D721Med (cell line): ENCODE measurements at regions not wholly inside any gene's neighbourhood (a gene's known extent, or its start where the extent isn't known, plus 50 kb on each side); places are given as distances from the start of the nearest gene placed in this dataset.

Experiments used
- DNase-seq: peaks from one replicate; pipeline ENCODE4 v3.0.0; 2011; ENCODE audit warnings: low spot score; ENCODE audit not compliant: insufficient read length
- FAIRE-seq: peaks from 2 replicates; lab custom pipeline; 2011; peaks lifted over from hg19 to GRCh38; lab: Jason Lieb, UNC
- TF ChIP-seq, protein P1 (sequence below): IDR thresholded peaks from 2 replicates; pipeline ENCODE4 v1.5.1; 2012; ENCODE audit warnings: mild to moderate bottlenecking, control low read depth; ENCODE audit not compliant: insufficient read depth; ENCODE audit errors: missing control alignments

DNA sequence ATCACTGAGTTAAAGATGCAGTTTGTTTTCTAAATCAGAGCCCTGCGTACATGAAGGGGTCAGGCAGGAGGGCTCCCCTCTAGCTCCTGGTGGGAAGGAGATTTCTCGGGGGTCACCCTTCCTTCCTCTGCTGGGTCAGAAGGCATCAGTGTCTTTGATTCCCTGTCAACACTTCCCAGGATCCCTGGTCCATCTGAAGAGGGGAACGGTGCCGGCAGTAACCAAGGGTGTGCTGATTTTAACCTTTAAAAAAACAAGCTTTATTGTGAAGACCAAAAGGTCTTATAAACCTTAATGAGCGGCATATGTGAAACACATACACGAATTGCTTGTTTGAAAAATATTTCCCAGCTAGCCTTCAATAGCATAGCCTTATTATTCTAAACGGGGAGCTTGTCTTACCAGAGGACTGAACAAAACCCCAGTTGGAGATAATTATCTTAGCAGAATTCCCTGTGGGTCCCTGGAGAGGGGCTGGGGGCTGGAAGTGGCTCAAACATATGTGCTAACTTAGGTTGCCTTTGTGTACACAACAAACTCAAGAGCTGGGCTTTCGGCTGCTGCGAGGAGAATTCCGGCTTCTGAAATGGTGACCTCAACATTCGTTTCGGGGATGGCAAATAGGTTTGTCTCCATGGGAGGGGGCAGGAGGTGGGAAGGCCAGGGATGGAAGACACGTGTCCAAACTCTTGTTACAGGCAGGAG is 114.9 kb upstream of the MYCN start:
- TF ChIP-seq, protein P1, sequence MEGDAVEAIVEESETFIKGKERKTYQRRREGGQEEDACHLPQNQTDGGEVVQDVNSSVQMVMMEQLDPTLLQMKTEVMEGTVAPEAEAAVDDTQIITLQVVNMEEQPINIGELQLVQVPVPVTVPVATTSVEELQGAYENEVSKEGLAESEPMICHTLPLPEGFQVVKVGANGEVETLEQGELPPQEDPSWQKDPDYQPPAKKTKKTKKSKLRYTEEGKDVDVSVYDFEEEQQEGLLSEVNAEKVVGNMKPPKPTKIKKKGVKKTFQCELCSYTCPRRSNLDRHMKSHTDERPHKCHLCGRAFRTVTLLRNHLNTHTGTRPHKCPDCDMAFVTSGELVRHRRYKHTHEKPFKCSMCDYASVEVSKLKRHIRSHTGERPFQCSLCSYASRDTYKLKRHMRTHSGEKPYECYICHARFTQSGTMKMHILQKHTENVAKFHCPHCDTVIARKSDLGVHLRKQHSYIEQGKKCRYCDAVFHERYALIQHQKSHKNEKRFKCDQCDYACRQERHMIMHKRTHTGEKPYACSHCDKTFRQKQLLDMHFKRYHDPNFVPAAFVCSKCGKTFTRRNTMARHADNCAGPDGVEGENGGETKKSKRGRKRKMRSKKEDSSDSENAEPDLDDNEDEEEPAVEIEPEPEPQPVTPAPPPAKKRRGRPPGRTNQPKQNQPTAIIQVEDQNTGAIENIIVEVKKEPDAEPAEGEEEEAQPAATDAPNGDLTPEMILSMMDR, result no peak
- no peak for FAIRE-seq
- no peak for DNase-seq

DNA sequence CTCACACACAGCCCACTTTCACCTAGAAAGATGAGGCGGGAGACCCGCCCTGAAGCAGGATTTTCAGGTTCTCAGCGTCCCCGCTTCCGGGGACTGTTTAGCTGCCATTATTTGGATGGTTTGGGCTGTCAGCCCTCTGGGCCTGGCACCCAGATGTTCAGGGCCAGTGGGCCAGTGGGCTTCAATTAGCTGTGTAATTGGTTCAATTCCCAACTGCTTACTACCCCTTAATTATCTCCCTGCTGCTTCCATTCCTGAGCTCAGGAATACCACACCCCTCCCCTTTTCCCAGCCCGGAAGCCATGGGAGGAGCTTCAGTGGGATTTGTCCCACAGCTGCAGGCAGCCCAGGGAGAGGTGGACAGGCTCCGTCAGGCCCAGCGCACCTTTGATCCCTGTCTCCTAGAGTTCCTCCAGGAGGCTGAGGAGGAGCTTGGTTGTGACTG is 114.1 kb upstream of the MYCN start:
- TF ChIP-seq, protein P1, result no peak
- FAIRE-seq (no peak), DNase-seq (no peak)

DNA sequence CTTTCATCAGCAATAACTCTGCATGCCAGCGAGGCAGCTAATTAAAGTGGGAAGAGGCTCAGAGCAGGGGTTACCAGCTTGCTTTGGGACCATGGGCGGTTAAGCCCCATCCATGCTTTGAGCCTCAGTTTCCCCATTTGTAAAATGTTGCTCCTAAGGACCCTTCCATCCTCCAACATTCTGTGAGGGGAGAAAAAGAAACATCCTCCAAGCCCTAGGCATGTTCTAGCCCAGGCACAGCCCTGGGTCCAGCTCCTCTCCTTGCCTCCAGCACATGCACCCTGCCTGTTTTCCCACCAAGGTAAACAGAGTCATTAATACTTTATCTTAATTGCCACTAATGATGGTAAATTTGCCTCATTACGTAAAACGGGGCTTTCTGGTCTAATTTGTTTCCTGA is 113.3 kb upstream of the MYCN start:
- DNase-seq (no peak), FAIRE-seq (no peak)
- TF ChIP-seq, protein P1, result no peak

GRCh38 chr2:15828576-15828975 is 111.8 kb upstream of the MYCN start:
- TF ChIP-seq, protein P1, result no peak
- FAIRE-seq (no peak), DNase-seq (no peak)

DNA sequence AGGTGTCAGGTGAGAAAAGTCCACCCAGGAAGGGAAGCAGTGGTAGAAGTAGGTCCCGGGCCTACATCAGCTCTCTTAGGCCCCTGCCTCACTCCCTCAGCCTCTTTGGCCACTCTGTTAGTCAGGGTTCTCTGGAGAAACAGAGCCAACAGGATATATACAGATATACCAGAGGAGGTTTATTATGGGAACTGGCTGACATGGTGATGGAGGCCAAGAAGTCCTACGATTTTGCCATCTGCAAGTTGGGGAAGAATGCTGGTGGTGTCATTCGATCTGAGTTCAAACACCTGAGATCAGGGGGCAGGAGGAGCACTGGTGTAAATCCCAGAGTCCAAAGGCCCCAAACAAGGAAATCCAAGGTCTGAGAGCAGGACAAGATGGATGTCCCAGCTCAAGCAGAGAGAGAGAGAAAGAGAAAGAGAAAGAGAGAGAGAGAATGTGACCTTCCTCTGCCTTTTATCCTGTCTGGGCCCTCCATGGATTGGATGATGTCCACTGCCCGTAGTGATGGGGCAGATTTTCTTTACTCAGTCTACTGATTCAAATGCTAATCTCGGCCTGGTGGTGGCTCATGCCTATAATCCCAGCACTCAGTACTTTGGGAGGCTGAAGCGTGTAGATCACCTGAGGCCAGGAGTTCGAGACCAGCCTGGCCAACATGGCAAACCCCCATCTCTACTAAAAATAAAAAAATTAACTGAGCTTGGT is 111.1 kb upstream of the MYCN start:
- TF ChIP-seq, protein P1, result no peak
- DNase-seq (no peak), FAIRE-seq (no peak)

GRCh38 chr2:15829985-15830384 is 110.4 kb upstream of the MYCN start:
- FAIRE-seq (no peak), DNase-seq (no peak)
- TF ChIP-seq, protein P1, result no peak
